Esophagus muscularis mucosa (tissue), 4 donors: ENCODE measurements at regions not wholly inside any gene's neighbourhood (a gene's known extent, or its start where the extent isn't known, plus 50 kb on each side); places are given as distances from the start of the nearest gene placed in this dataset.
"Not testable (repeated sequence)": the region's sequence is repeated elsewhere in the genome, so short reads cannot be mapped to it uniquely, and the experiment has no call there.

ENCODE experiments used
- DNase-seq: peaks from one replicate; pipeline ENCODE4 v3.0.0-alpha.2; 2017; ENCODE audit errors: extremely low spot score
- H3K27ac ChIP-seq, 4 donors: fragments of 200-600 bp; sonication (generic); replicated peaks in 1 of 4; 1 replicate in 3 of 4; 2 replicates in 1 of 4; pipeline ENCODE4 v1.5.1; 2016 to 2019; ENCODE audit warnings: mild to moderate bottlenecking in 1 of 4
- H3K27me3 ChIP-seq, 4 donors: fragments of 200-600 bp; sonication (generic); one replicate each; pipeline versions ENCODE4 v1.5.1 to v1.6.0; 2016 to 2019
- H3K36me3 ChIP-seq, 4 donors: fragments of 200-600 bp; sonication (generic); one replicate each; pipeline ENCODE4 v1.5.1; 2016 to 2019
- H3K4me1 ChIP-seq, 4 donors: fragments of 200-600 bp; sonication (generic); one replicate each; pipeline ENCODE4 v1.5.1; 2016 to 2019
- H3K4me3 ChIP-seq, 4 donors: fragments of 200-600 bp; sonication (generic); 1 replicate in 2 of 4; 2 replicates in 2 of 4; pipeline ENCODE4 v1.5.1; 2016 to 2019; ENCODE audit warnings: mild to moderate bottlenecking in 4 of 4, moderate library complexity in 1 of 4
- H3K9me3 ChIP-seq, 4 donors: fragments of 200-600 bp; sonication (generic); 1 replicate in 3 of 4; 2 replicates in 1 of 4; pipeline ENCODE4 v1.5.1; 2016 to 2019
- CTCF ChIP-seq, 3 experiments: fragments of 200-600 bp in 2 of 3; fragments of 450-650 bp in 1 of 3; sonication (generic) in 2 of 3; IDR thresholded peaks; one replicate each; pipeline ENCODE4 v1.5.1; 2017 to 2019; ENCODE audit warnings: antibody characterized with exemption in 3 of 3, mild to moderate bottlenecking in 2 of 3, moderate library complexity in 1 of 3
- EP300 ChIP-seq: sonication (generic); formaldehyde crosslinking; IDR thresholded peaks from one replicate; pipeline ENCODE4 v1.6.1; 2017; ENCODE audit warnings: antibody characterized with exemption
- POLR2A ChIP-seq: fragments of 450-650 bp; IDR thresholded peaks from one replicate; pipeline ENCODE4 v1.6.1; 2017; ENCODE audit warnings: antibody characterized with exemption, moderate library complexity, mild to moderate bottlenecking, low read depth
- POLR2AphosphoS5 ChIP-seq, 2 donors: sonication (generic); formaldehyde crosslinking; IDR thresholded peaks; one replicate each; pipeline ENCODE4 v1.6.1; 2017; ENCODE audit warnings: antibody characterized with exemption in 2 of 2
- WGBS: methylation state at CpG from one replicate; pipeline ENCODE4 v1.1.5; 2018; 5-methylcytosine and 5-hydroxymethylcytosine counted together
- intact Hi-C: fragments of 100-400 bp; cut with DNase I; formaldehyde crosslinking; loops from one replicate; pipeline ENCODE4 v1.15.1; 2023

- WGBS: 94% methylated on average over 7 of the region's 10 CpGs
- Histone ChIP-seq H3K27me3 (no peaks in the 10 kb centered on the region), H3K27ac (no peak overlapping the region), H3K9me3 (peaks cover 0 to 3% (median 0%) of the 10 kb centered on the region in 4 donors), H3K4me1 (no peaks in the 10 kb centered on the region), H3K36me3 (no peaks in the 10 kb centered on the region), H3K4me3 (no peak overlapping the region)
- DNase-seq: no peak
- intact Hi-C loops: no loop called here
- TF ChIP-seq CTCF (IDR thresholded peaks at IDR 0.05): no peak
- TF ChIP-seq POLR2A: no peak
- no peak for TF ChIP-seq POLR2AphosphoS5 (IDR thresholded peaks at IDR 0.05)
- no peak for TF ChIP-seq EP300
Observed at GRCh38 chr6:135604035-135604860, 106.7 kb upstream of the AHI1 start.

GRCh38 chr6:135605278-135605790 is 107.8 kb upstream of the AHI1 start:
- Histone ChIP-seq H3K9me3 (peaks cover 0 to 3% (median 0%) of the 10 kb centered on the region in 4 donors), H3K27ac (no peak overlapping the region), H3K4me1 (no peaks in the 10 kb centered on the region), H3K4me3 (no peak overlapping the region), H3K27me3 (no peaks in the 10 kb centered on the region), H3K36me3 (no peaks in the 10 kb centered on the region)
- TF ChIP-seq POLR2AphosphoS5 (IDR thresholded peaks at IDR 0.05): no peak
- TF ChIP-seq CTCF (IDR thresholded peaks at IDR 0.05): no peak
- no peak for TF ChIP-seq POLR2A
- TF ChIP-seq EP300: no peak
- intact Hi-C loops: no loop called here
- no peak for DNase-seq
- 81% methylated on average over 2 of the region's 2 CpGs for WGBS

GRCh38 chr6:135606392-135606791 is 108.9 kb upstream of the AHI1 start:
- H3K9me3 ChIP-seq: peaks cover 0 to 3% (median 0%) of the 10 kb centered on the region in 4 donors
- 84% methylated on average over 2 of the region's 2 CpGs for WGBS
- H3K27ac ChIP-seq: no peak overlapping the region
- intact Hi-C loops: no loop called here
- no peaks in the 10 kb centered on the region for H3K27me3 ChIP-seq
- no peaks in the 10 kb centered on the region for H3K36me3 ChIP-seq
- no peak overlapping the region for H3K4me3 ChIP-seq
- TF ChIP-seq POLR2A: no peak
- TF ChIP-seq EP300: no peak
- no peak for TF ChIP-seq POLR2AphosphoS5 (IDR thresholded peaks at IDR 0.05)
- TF ChIP-seq CTCF (IDR thresholded peaks at IDR 0.05): no peak
- no peaks in the 10 kb centered on the region for H3K4me1 ChIP-seq
- DNase-seq: no peak

- Histone ChIP-seq H3K9me3 (no peaks in the 10 kb centered on the region), H3K4me3 (no peak overlapping the region), H3K27me3 (no peaks in the 10 kb centered on the region), H3K36me3 (no peaks in the 10 kb centered on the region), H3K27ac (no peak overlapping the region), H3K4me1 (no peaks in the 10 kb centered on the region)
- TF ChIP-seq CTCF (IDR thresholded peaks at IDR 0.05) (no peak), EP300 (no peak), POLR2A (no peak), POLR2AphosphoS5 (IDR thresholded peaks at IDR 0.05) (no peak)
- intact Hi-C loops: no loop called here
- 95% methylated on average over 3 of the region's 3 CpGs for WGBS
- DNase-seq: no peak
Observed at GRCh38 chr6:135608031-135608430, 110.5 kb upstream of the AHI1 start.

GRCh38 chr6:135610192-135610591 is 112.7 kb upstream of the AHI1 start:
- H3K4me3 ChIP-seq, H3K36me3 ChIP-seq, H3K9me3 ChIP-seq, H3K27me3 ChIP-seq, H3K4me1 ChIP-seq, DNase-seq, intact Hi-C loops, H3K27ac ChIP-seq: not testable (repeated sequence)
- 98% methylated on average over 6 of the region's 6 CpGs for WGBS
